BLaER1 treated with 17β-estradiol and CSF1 and Interleukin-3, amounts not matched to agents 10 nM and 100 nM (cell line): ENCODE measurements at regions not wholly inside any gene's neighbourhood (a gene's known extent, or its start where the extent isn't known, plus 50 kb on each side); places are given as distances from the start of the nearest gene placed in this dataset.
A peak's percentile ranks its signal among the peaks of the same experiment; 100 is the strongest.
"Not testable (repeated sequence)": the region's sequence is repeated elsewhere in the genome, so short reads cannot be mapped to it uniquely, and the experiment has no call there.

ENCODE experiments used
- H3K27ac ChIP-seq, 11 experiments: shearing (Covaris generic); formaldehyde crosslinking; 2 replicates each; pipeline ENCODE4 v1.8.1; 2022
- H3K27me3 ChIP-seq, 11 experiments: shearing (Covaris generic); formaldehyde crosslinking; 2 replicates each; pipeline ENCODE4 v1.8.1; 2022
- H3K36me3 ChIP-seq, 11 experiments: shearing (Covaris generic); formaldehyde crosslinking; 2 replicates each; pipeline ENCODE4 v1.8.1; 2022
- H3K4me1 ChIP-seq, 10 experiments: shearing (Covaris generic); formaldehyde crosslinking; 2 replicates each; pipeline ENCODE4 v1.8.1; 2022
- H3K4me2 ChIP-seq, 11 experiments: shearing (Covaris generic); formaldehyde crosslinking; 2 replicates each; pipeline ENCODE4 v1.8.1; 2022
- H3K4me3 ChIP-seq, 10 experiments: shearing (Covaris generic); formaldehyde crosslinking; 2 replicates each; pipeline ENCODE4 v1.8.1; 2022
- H3K9ac ChIP-seq, 11 experiments: shearing (Covaris generic); formaldehyde crosslinking; 2 replicates each; pipeline ENCODE4 v1.8.1; 2022
- H3K9me3 ChIP-seq, 11 experiments: shearing (Covaris generic); formaldehyde crosslinking; replicated peaks in 1 of 11; 2 replicates each; pipeline ENCODE4 v1.8.1; 2022
- H4K20me1 ChIP-seq, 11 experiments: shearing (Covaris generic); formaldehyde crosslinking; 2 replicates each; pipeline ENCODE4 v1.8.1; 2022
- Cebpa-rat ChIP-seq, 11 experiments: shearing (Covaris generic); IDR thresholded peaks; 2 replicates each; pipeline ENCODE4 v1.8.1; 2022

DNA sequence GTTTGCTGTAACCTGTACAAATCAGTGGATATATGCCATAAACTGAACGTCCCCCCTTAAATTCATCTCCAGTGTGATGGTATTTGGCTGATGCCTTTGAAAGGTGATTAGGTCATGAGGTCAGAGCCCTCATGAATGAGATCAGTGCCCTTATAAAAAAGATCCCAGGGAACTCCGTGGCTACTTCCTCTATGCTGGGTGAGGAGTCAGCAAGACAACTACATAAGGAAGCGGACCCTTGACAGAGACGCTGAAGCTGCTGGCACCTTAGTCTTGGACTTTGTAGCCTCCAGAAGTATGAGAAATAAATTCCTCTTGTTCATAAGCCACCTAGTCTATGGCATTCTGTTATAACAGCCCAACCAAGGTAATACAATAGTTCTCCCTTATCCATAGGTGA lies 215.1 kb upstream of the ZNF608 start:
- Histone ChIP-seq H3K9ac (no peak overlapping the region), H3K27ac (no peak overlapping the region), H4K20me1 (no peaks in the 10 kb centered on the region), H3K9me3 (peaks cover 0 to 64% (median 32%) of the 10 kb centered on the region in 11 experiments; a peak in 17 of 22 replicates), H3K27me3 (no peaks in the 10 kb centered on the region), H3K4me3 (no peak overlapping the region), H3K36me3 (no peaks in the 10 kb centered on the region), H3K4me2 (no peak overlapping the region), H3K4me1 (peaks cover 0 to 28% (median 14%) of the 10 kb centered on the region in 10 experiments; a peak in 14 of 20 replicates)
- no peak for TF ChIP-seq Cebpa-rat (IDR thresholded peaks at IDR 0.05)

DNA sequence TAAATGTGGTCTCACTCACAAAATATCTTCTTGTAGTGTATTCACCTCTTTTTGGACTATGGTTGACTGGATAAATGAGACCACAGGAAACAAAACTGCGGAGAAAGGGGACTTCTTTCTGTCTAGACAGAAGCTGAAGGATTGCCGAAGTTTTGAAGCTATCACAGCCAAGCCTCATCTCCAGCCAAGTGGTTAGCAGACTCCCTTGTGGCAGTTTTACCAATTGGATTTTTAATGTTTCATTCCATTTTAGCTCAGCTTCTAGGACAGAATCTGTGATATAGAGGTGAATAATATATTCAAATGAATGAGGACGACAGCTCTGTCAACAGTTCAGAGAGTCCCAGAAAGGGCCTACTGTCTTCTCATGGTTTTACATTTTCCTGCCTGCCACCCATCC lies 215.7 kb upstream of the ZNF608 start:
- Histone ChIP-seq H3K4me2 (no peak overlapping the region), H3K9ac (no peak overlapping the region), H3K36me3 (no peaks in the 10 kb centered on the region), H4K20me1 (no peaks in the 10 kb centered on the region), H3K4me3 (no peak overlapping the region), H3K27me3 (no peaks in the 10 kb centered on the region), H3K9me3 (peaks cover 0 to 70% (median 32%) of the 10 kb centered on the region in 11 experiments; a peak in 17 of 22 replicates), H3K4me1 (peaks cover 0 to 28% (median 14%) of the 10 kb centered on the region in 10 experiments; a peak in 14 of 20 replicates), H3K27ac (no peak overlapping the region)
- no peak for TF ChIP-seq Cebpa-rat (IDR thresholded peaks at IDR 0.05)

DNA sequence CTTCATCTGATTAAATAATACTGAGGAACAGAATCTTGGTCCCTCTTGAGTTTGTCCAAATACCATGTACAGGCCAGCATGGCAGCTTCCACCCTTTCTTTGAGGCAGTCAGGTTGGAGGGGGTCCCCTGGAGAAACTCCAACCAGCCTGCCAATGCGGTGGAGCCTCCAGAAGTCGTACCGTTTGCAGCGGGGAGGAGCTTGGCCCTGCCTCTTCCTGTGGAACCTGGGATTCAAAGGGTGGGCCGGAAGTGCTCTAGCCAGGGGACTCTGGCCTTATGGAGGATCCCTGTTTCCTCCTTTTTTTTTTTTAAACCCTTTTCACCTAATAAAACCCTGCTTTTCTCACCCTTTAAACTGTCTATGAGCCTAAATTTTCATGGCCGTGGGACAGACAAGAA lies 216.3 kb upstream of the ZNF608 start:
- no peaks in the 10 kb centered on the region for H3K27me3 ChIP-seq
- peaks cover 4 to 77% (median 32%) of the 10 kb centered on the region in 11 experiments; a peak in 17 of 22 replicates for H3K9me3 ChIP-seq
- no peak overlapping the region for H3K4me3 ChIP-seq
- H3K4me2 ChIP-seq: peak overlapping the region in 5 of 11 experiments; percentile 53 to 71 (median 67); a peak in 8 of 22 replicates
- H3K27ac ChIP-seq: peak overlapping the region in 1 of 11 experiments; percentile 42; a peak in 3 of 22 replicates
- H3K36me3 ChIP-seq: no peaks in the 10 kb centered on the region
- no peaks in the 10 kb centered on the region for H4K20me1 ChIP-seq
- no peak for TF ChIP-seq Cebpa-rat (IDR thresholded peaks at IDR 0.05)
- H3K4me1 ChIP-seq: peaks cover 0 to 28% (median 14%) of the 10 kb centered on the region in 10 experiments; a peak in 14 of 20 replicates
- H3K9ac ChIP-seq: no peak overlapping the region

DNA sequence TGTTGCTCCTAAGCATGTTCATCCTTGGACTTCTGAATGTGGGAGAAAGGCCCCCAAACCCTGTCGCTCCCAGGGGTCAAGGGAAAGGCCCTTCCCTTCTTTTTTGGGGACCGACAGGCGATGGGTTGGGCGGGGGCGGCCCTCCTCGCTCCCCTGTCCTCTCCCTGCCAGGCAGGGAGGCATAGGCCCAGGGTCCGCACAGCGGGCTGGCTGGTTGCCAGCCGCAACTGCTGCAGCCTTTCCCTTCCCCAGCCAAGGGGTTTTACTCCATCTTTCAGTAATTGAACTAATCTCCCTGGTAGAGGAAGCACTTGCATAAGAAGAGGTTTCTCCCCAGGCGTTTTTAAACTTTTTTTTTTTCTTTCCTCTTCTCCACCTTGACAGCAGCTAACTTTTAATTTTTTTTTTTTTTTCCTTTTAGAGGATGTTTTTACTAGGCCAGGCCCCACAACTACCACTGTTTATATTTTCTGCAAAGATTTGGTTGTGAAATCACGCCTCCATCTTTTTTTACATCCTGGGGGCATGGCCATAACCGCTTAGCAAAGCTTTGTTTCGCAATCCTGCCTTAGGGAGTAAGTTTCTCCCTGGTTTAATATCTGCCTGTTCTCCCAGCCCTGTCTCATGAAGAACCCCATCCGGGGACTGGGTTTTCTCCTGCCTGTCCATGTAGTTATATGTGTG lies 216.9 kb upstream of the ZNF608 start:
- 0 out of 20 replicates have a peak overlapping the region, but pooled peaks of 1 of the 10 experiments have one; percentile 7 for H3K4me3 ChIP-seq
- no peak overlapping the region for H3K9ac ChIP-seq
- H3K27me3 ChIP-seq: no peaks in the 10 kb centered on the region
- TF ChIP-seq Cebpa-rat (IDR thresholded peaks at IDR 0.05): peak in 10 of 11 experiments; percentile 43 to 87 (median 78); a peak in 16 of 22 replicates
- no peaks in the 10 kb centered on the region for H4K20me1 ChIP-seq
- H3K9me3 ChIP-seq: peaks cover 4 to 74% (median 32%) of the 10 kb centered on the region in 11 experiments; a peak in 17 of 22 replicates
- peak overlapping the region in 3 of 11 experiments; percentile 35 to 48 (median 42); a peak in 4 of 22 replicates for H3K27ac ChIP-seq
- H3K36me3 ChIP-seq: no peaks in the 10 kb centered on the region
- peak overlapping the region in 9 of 11 experiments; percentile 10 to 71 (median 53); a peak in 16 of 22 replicates for H3K4me2 ChIP-seq
- H3K4me1 ChIP-seq: peaks cover 0 to 28% (median 14%) of the 10 kb centered on the region in 10 experiments; a peak in 14 of 20 replicates

DNA sequence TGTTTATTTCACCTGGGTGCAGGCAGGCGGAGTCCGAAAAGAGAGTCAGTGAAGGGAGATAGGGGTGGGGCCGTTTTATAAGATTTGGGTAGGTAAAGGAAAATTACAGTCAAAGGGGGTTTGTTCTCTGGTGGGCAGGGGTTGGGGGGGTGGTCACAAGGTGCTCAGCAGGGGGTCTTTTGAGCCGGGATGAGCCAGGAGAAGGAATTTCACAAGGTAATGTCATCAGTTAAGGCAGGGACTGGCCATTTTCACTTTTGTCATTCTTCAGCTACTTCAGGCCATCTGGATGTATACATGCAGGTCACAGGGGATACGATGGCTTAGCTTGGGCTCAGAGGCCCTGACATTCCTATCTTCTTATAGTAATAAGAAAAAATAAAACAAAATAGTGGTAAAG lies 220.3 kb upstream of the ZNF608 start:
- not testable (repeated sequence) for H3K4me3 ChIP-seq, H3K36me3 ChIP-seq, H3K4me2 ChIP-seq, H3K9ac ChIP-seq, H3K27ac ChIP-seq, H4K20me1 ChIP-seq, H3K27me3 ChIP-seq
- peaks cover 0 to 50% (median 11%) of the 10 kb centered on the region in 11 experiments; a peak in 12 of 22 replicates for H3K9me3 ChIP-seq
- peaks cover 0 to 25% (median 14%) of the 10 kb centered on the region in 10 experiments; a peak in 15 of 20 replicates for H3K4me1 ChIP-seq

DNA sequence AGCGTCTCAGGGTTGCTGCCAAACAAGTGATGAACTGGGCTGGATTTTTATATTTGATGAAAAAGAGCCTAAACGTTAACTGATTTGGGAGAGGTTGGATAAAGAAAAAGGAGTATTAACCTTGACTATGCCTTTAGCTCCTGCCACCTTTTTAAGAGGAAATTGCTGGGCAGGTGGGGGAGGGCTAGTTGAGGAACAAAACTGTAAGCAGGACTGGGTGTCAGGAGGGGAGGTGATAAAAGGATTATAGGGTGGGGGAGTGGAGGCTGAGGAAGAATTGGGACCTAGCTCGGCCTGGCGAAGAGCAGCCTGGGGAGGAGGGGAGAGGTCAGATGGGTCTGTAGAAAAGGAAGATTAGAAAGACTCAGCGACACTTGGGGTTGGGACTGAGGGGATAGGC lies 223.9 kb upstream of the ZNF608 start:
- H3K9me3 ChIP-seq: peaks cover 5 to 34% (median 9%) of the 10 kb centered on the region in 11 experiments
- H3K27ac ChIP-seq, H3K9ac ChIP-seq: not testable (repeated sequence)

DNA sequence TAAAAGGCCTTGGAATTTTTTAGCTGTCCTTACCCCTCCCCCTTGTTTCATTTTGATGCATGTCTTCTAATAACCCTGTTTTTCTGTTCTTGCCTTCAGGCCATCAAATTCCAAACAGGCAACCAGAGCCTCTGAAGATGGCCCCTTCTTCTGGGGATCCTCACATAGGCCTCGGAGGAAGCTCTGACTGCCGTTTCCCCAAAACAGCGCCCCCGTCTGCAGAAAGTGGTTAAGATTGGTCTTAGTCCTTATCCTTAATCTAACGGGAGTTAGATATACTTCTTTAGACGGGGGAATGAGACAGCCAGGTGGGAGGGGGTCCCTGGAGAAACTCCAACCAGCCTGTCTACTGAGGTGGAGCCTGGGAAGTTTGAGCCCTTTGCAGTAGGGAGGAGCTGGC lies 226.3 kb upstream of the ZNF608 start:
- Histone ChIP-seq H3K36me3 (peaks cover 0 to 4% (median 0%) of the 10 kb centered on the region in 11 experiments; a peak in 1 of 22 replicates), H3K9me3 (peaks cover 20 to 39% (median 28%) of the 10 kb centered on the region in 11 experiments), H3K4me2 (no peak overlapping the region), H3K27ac (no peak overlapping the region), H3K27me3 (no peaks in the 10 kb centered on the region), H3K9ac (no peak overlapping the region), H3K4me1 (peaks cover 0 to 8% (median 0%) of the 10 kb centered on the region in 10 experiments; a peak in 2 of 20 replicates), H3K4me3 (no peak overlapping the region), H4K20me1 (no peaks in the 10 kb centered on the region)
- no peak for TF ChIP-seq Cebpa-rat (IDR thresholded peaks at IDR 0.05)

More for the DNA sequence above, 223.9 kb upstream of the ZNF608 start:
- H3K4me3 ChIP-seq, H3K4me2 ChIP-seq, H3K27me3 ChIP-seq, H4K20me1 ChIP-seq, H3K36me3 ChIP-seq, H3K4me1 ChIP-seq: not testable (repeated sequence)

GRCh38 chr5:124973661-124974060 lies 227.2 kb upstream of the ZNF608 start:
- TF ChIP-seq Cebpa-rat (IDR thresholded peaks at IDR 0.05): no peak
- Histone ChIP-seq H3K4me2 (no peak overlapping the region), H3K4me3 (no peak overlapping the region), H3K27ac (no peak overlapping the region), H3K27me3 (no peaks in the 10 kb centered on the region), H3K36me3 (peaks cover 0 to 4% (median 0%) of the 10 kb centered on the region in 11 experiments; a peak in 1 of 22 replicates), H4K20me1 (no peaks in the 10 kb centered on the region), H3K9ac (no peak overlapping the region), H3K9me3 (peaks cover 20 to 37% (median 28%) of the 10 kb centered on the region in 11 experiments), H3K4me1 (peaks cover 0 to 10% (median under 1%) of the 10 kb centered on the region in 10 experiments; a peak in 5 of 20 replicates)

- H3K9me3 ChIP-seq: peaks cover 20 to 36% (median 28%) of the 10 kb centered on the region in 11 experiments
- no peak for TF ChIP-seq Cebpa-rat (IDR thresholded peaks at IDR 0.05)
- H3K27me3 ChIP-seq: no peaks in the 10 kb centered on the region
- peaks cover 0 to 4% (median 0%) of the 10 kb centered on the region in 11 experiments; a peak in 1 of 22 replicates for H3K36me3 ChIP-seq
- peak overlapping the region in 1 of 10 experiments; percentile 14; a peak in 1 of 20 replicates for H3K4me3 ChIP-seq
- no peaks in the 10 kb centered on the region for H4K20me1 ChIP-seq
- no peak overlapping the region for H3K4me2 ChIP-seq
- H3K9ac ChIP-seq: no peak overlapping the region
- peaks cover 9 to 34% (median 24%) of the 10 kb centered on the region in 10 experiments; a peak in 19 of 20 replicates for H3K4me1 ChIP-seq
- H3K27ac ChIP-seq: no peak overlapping the region
Observed at GRCh38 chr5:124976086-124976485, 229.6 kb upstream of the ZNF608 start.
